ENCODE measurements at regions not wholly inside any gene's neighbourhood (a gene's known extent, or its start where the extent isn't known, plus 50 kb on each side); places are given as distances from the start of the nearest gene placed in this dataset.

DNA sequence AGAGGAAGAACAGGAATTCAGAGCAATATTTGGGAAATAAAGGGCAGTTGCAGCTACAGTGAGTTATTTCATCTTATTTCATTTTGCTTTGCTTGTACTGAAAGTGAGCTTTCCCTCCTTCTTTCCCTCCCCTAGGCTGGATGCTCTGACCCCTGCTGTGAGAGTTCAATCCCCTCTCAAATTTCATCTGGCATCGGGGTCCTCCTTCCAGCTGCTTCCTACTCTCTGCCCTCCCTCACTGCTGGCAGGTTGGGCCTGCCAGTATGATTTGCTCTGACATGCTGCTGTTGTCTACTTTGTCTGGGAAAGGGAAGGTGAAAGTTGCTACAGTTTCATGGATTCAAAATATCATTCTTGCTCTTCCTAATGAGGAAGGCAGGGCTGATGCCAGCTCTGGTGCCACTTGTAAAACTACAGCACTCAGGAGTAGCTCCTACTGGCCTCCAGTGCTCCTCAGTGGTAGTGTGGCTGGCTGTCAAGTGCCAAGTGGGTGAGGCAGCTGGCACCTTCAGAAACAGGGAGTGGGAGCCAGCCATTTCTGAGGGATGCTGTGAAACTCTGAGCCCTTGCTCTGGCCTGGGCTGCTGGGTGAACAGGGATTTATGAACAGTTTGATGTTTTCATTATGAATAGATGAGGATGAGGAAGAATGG lies 408.6 kb downstream of the HAPSTR1 start:
- H3K4me3 Mint-ChIP-seq = no peak overlapping the region
- H3K36me3 Mint-ChIP-seq = no peaks in the 10 kb centered on the region
- DNase-seq = no peak
- H3K4me1 Mint-ChIP-seq = no peaks in the 10 kb centered on the region
- peaks cover 0 to 6% (median 5%) of the 10 kb centered on the region in 3 donors for H3K27me3 Mint-ChIP-seq (ENCODE audit: low read depth in 3 of 3)
- H3K9me3 Mint-ChIP-seq = peaks cover 0 to 6% (median 0%) of the 10 kb centered on the region in 6 donors
- no peak overlapping the region for H3K27ac Mint-ChIP-seq

DNA sequence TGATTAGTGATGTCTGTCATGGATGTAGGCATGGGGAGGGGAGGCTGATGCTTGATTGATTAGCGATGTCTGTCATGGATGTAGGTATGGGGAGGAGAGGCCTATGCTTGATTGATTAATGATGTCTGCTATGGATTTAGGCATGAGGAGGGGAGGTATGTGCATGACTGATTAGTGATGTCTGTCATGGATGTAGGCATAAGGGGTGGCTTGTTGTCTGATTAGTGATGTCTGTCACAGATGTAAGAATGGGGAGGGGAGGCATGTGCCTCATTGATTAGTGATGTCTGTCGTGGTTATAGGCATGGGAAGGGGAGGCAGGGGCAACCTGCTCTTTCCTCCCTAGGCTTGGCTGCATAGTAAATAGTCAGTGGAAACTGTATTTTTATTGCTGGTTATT lies 409.4 kb downstream of the HAPSTR1 start:
- no peak overlapping the region for H3K27ac Mint-ChIP-seq
- DNase-seq = no peak
- H3K36me3 Mint-ChIP-seq = no peaks in the 10 kb centered on the region
- peaks cover 0 to 4% (median 0%) of the 10 kb centered on the region in 6 donors for H3K9me3 Mint-ChIP-seq
- no peak overlapping the region for H3K4me3 Mint-ChIP-seq
- no peaks in the 10 kb centered on the region for H3K4me1 Mint-ChIP-seq
- peaks cover 0 to 5% (median 4%) of the 10 kb centered on the region in 3 donors for H3K27me3 Mint-ChIP-seq (ENCODE audit: low read depth in 3 of 3)

DNA sequence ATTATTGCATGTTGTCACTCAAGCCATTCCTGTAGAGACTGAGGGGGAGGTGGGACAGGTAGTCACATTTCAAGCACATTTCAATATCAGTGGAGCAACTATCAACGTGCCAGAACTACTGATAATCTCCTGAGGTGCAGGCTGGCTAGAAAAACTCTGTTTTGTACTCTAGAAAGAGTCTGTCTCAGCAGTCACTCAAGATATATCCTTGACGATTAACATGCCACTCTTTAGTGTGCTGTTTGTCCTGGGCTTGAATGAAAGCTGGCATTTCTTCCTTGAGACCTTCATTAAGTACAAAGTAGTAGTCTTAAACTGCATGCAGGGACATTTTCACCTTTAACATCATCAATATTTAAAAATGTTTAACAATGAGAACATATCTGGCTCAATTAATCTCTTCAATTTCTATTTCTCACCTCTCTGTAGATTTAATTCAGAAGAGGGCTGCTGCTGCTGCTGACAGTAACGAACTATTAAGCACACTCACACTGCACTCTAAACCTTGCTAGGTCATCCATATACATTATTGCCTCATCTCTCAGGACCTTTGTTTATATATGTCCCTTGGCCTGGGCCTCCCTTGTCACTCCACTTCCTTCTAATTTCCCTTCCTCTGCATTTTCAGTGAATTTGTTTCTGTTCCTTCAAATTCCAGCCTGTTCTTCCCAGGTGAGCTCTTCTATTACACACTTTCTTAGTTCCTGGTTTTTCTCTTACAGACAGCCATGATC lies 412.0 kb downstream of the HAPSTR1 start:
- Mint-ChIP-seq H3K4me3 (no peak overlapping the region), H3K27me3 (ENCODE audit: low read depth in 3 of 3) (peaks cover 0 to 4% (median 2%) of the 10 kb centered on the region in 3 donors), H3K4me1 (no peaks in the 10 kb centered on the region), H3K27ac (no peak overlapping the region), H3K9me3 (peaks cover 0 to 4% (median 0%) of the 10 kb centered on the region in 6 donors), H3K36me3 (no peaks in the 10 kb centered on the region)
- no peak for DNase-seq

DNA sequence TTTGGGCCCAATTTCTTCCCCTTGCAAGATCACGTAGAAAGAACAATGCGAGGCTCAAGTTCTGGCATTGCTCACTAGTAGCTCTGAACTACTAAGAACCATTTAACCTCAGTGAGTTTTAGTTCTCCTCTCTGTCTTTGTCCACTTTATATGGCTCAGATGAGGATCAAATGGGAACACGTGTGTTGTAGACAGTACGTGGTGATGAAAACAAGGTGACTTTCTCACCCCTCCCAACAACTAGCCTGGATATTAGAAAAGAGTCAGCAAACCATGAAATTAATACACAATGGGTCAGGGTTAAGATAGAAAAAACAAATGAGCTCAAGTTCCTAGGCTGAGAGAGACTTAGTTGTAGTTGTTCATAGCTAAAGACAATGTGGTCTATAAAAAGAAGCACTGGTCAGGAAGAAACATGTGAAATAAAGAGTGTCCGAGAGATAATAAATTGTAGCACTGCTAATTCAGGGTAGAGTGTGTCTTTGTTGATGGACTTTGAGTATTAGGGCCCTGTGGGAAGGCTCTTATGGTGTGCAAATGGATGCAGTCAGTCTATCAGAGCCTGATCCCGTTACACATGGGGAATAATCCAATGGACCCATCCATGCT lies 417.0 kb downstream of the HAPSTR1 start:
- Mint-ChIP-seq H3K27me3 (ENCODE audit: low read depth in 3 of 3) (peaks cover 0 to 1% (median 0%) of the 10 kb centered on the region in 3 donors), H3K4me1 (no peaks in the 10 kb centered on the region), H3K9me3 (peaks cover 0 to 3% (median 0%) of the 10 kb centered on the region in 6 donors), H3K4me3 (no peak overlapping the region), H3K36me3 (no peaks in the 10 kb centered on the region), H3K27ac (no peak overlapping the region)
- no peak for DNase-seq

DNA sequence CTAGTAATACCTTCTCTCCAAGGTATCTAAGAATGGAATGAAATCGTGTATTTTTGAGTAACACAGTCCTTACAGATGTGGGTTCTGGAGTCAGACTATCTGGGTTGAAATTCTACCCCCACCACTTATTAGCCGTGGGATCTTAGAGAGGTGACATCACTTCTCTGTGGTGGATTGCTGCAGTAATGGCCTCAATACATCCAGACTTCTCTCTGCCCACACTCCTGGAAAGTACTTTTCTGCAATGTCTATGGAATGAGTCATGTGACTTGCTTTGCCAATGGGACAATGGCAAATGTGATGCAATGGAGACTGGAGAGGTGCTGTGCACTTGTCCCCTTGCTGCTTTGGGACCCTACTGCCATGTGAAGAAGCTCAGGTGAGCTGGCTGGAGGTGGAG lies 418.2 kb downstream of the HAPSTR1 start:
- no peak for DNase-seq
- Mint-ChIP-seq H3K27me3 (ENCODE audit: low read depth in 3 of 3) (peaks cover 0 to 1% (median 0%) of the 10 kb centered on the region in 3 donors), H3K27ac (no peak overlapping the region), H3K4me1 (no peaks in the 10 kb centered on the region), H3K36me3 (no peaks in the 10 kb centered on the region), H3K4me3 (no peak overlapping the region), H3K9me3 (peaks cover 0 to 3% (median 0%) of the 10 kb centered on the region in 6 donors)

DNA sequence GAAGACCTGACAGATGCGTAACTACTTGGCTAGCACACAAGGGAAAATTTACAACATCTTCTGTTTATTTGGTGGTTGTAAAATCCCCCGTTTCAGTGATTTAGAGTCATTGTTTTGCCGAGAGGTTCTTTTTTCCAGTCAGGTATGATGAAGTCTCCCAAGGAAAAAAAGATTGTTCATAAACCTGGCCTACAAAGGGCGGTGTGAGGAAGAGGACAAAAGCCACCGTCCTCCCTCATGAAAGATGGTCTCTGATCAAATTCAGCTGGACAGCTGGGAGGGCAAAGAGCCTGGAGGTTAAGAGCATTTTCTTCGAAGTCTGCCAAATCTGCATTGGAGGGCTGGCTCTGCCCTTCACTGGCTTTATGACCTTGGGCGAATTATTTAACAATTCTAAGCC lies 419.9 kb downstream of the HAPSTR1 start:
- Mint-ChIP-seq H3K27ac (no peak overlapping the region), H3K4me3 (no peak overlapping the region), H3K27me3 (ENCODE audit: low read depth in 3 of 3) (peaks cover 0 to 4% (median 0%) of the 10 kb centered on the region in 3 donors), H3K4me1 (no peaks in the 10 kb centered on the region), H3K9me3 (peaks cover 0 to 3% (median 0%) of the 10 kb centered on the region in 6 donors), H3K36me3 (no peaks in the 10 kb centered on the region)
- DNase-seq = no peak

DNA sequence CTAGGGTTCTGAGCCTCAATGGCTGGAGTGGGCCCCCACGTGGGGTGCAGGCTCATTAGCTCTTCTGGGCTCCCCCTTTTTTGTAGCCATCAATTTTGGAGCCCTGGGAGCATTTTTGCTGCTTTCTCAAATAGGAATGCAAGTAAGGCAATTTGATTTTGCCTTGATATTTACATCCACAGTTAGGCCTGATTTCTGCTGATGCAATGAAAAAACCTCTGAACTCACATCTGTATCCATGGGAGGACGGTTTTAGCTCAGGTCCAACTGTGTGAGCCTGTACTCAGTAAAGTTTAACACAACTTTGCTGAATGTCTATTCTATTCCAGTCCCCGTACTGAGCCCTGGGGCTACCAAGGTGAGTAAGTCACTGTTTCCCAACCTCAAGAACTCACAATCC lies 425.0 kb downstream of the HAPSTR1 start:
- Mint-ChIP-seq H3K36me3 (no peaks in the 10 kb centered on the region), H3K27ac (no peak overlapping the region), H3K4me1 (no peaks in the 10 kb centered on the region), H3K27me3 (ENCODE audit: low read depth in 3 of 3) (peaks cover 0 to 3% (median 0%) of the 10 kb centered on the region in 3 donors), H3K9me3 (peaks cover 0 to 4% (median 0%) of the 10 kb centered on the region in 6 donors), H3K4me3 (no peak overlapping the region)
- no peak for DNase-seq

DNA sequence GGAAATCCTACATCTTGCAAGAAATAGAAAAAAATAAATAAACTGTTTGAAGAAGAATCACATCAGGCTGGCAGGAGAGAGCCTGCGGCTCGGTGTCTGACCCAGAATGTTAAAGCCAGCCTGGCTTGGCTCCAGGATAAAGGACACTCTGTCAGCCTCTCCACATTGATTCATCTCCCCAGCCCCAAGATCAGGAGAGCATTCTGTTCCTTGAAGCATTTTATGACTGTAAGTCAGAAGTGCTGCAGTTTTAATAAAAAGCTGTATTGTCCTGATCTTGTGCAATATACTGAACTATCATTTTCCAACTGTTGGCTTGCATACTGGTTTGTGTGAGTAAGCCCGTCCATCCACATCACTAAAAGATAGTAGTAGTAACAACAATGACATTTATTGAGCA lies 426.6 kb downstream of the HAPSTR1 start:
- no peak for DNase-seq
- Mint-ChIP-seq H3K4me3 (no peak overlapping the region), H3K9me3 (peaks cover 0 to 4% (median 0%) of the 10 kb centered on the region in 6 donors), H3K27me3 (ENCODE audit: low read depth in 3 of 3) (peaks cover 0 to 3% (median 0%) of the 10 kb centered on the region in 3 donors), H3K4me1 (no peaks in the 10 kb centered on the region), H3K27ac (no peak overlapping the region), H3K36me3 (no peaks in the 10 kb centered on the region)

DNA sequence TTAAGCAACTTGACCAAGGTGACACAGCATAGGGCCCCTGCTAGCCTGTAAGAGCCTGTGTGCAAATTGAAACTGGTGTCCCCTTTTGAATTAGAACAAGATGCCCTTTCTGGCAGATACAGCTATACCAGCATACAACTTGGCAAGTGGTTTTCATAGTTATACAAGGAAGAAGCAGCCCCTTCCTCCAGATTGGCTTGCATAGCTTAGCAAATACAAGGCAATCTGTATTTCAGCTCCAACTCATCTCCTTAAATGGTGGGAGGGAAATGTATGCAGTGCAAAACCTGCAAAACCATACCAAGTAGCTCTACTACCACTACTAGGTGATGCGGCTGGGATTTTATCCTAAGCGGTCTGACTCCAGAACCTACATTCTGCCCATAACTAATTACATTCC lies 427.1 kb downstream of the HAPSTR1 start:
- Mint-ChIP-seq H3K9me3 (peaks cover 0 to 3% (median 0%) of the 10 kb centered on the region in 6 donors), H3K4me1 (no peaks in the 10 kb centered on the region), H3K4me3 (no peak overlapping the region), H3K36me3 (no peaks in the 10 kb centered on the region), H3K27ac (no peak overlapping the region), H3K27me3 (ENCODE audit: low read depth in 3 of 3) (peaks cover 0 to 3% (median 0%) of the 10 kb centered on the region in 3 donors)
- DNase-seq = no peak

DNA sequence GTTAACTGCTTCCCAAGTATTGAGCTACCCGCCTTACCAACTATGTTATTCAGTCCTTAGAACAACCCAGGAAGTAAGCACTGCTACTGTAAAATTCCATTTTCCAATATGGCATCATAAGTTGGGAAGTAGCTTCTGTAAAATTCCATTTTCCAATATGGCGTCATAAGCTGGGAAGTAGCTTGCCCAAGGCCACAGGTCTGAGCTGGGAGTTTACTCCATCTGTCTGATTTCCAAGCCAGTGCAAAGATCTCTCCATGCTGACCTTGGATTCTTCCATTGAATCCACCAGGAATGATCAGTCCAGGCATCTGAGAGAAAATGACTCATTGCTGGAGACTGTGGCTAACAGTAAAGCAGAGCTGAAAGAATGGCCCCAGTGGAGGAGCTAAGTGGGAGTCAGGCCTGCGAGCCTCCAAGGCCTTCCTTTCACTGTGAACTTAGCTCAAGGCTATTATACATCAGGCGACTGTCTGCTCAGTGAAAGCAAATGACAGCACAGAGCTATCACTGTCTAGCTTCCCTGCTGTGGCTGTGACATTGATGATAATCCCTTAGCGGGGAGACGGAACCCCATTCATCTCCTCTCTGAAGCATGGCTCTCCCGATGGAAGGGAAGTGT lies 430.4 kb downstream of the HAPSTR1 start:
- H3K27me3 Mint-ChIP-seq (ENCODE audit: low read depth in 3 of 3) = peaks cover 0 to 1% (median 0%) of the 10 kb centered on the region in 3 donors
- no peak overlapping the region for H3K27ac Mint-ChIP-seq
- peaks cover 0 to 3% (median 0%) of the 10 kb centered on the region in 3 donors for H3K36me3 Mint-ChIP-seq
- peaks cover 0 to 4% (median 1%) of the 10 kb centered on the region in 6 donors for H3K9me3 Mint-ChIP-seq
- no peaks in the 10 kb centered on the region for H3K4me1 Mint-ChIP-seq
- no peak overlapping the region for H3K4me3 Mint-ChIP-seq
- DNase-seq = no peak

DNA sequence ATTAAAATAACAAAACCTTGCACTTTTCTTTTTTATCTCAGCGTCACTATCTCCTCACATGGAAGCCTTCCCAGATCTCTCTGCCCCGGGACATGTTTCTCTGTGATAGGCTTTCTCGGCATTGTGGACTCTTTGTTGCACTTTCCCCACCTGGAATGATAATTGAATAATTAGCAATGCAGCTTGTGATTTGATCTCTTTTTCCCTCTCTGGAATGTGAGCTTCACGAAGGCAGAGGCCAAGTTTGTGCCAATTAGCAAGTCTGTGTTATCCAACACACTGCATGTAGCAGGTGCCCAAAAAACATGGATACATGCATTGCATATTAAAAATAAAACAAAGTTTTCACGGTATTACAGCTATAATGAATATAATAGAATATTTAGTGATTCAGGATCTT lies 431.2 kb downstream of the HAPSTR1 start:
- no peak for DNase-seq
- Mint-ChIP-seq H3K36me3 (peaks cover 0 to 3% (median 0%) of the 10 kb centered on the region in 3 donors), H3K27me3 (ENCODE audit: low read depth in 3 of 3) (peaks cover 0 to 3% (median 0%) of the 10 kb centered on the region in 3 donors), H3K27ac (no peak overlapping the region), H3K4me1 (no peaks in the 10 kb centered on the region), H3K4me3 (no peak overlapping the region), H3K9me3 (peaks cover 0 to 4% (median 0%) of the 10 kb centered on the region in 6 donors)

DNA sequence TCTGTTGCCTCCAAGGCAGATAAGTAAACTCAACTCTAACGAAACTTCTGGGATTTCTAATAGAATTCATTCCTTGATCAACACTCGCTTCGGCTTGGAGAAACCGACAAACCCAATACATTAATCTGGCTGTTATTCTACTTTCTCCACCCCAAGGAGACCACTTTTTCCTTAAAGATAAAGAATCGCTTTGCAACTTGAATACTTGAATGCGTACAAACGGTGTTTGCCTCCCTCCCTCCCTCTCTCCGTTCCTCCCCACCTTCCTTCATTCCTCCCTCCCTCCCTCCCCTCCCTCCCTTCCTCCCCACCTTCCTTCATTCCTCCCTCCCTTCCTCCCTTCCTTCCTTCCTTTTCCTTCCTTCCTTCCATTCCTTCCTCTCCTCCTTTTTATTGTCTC lies 432.6 kb downstream of the HAPSTR1 start:
- no peaks in the 10 kb centered on the region for H3K4me1 Mint-ChIP-seq
- peaks cover 0 to 3% (median 0%) of the 10 kb centered on the region in 3 donors for H3K27me3 Mint-ChIP-seq (ENCODE audit: low read depth in 3 of 3)
- H3K36me3 Mint-ChIP-seq = peaks cover 0 to 3% (median 0%) of the 10 kb centered on the region in 3 donors
- no peak overlapping the region for H3K27ac Mint-ChIP-seq
- no peak overlapping the region for H3K4me3 Mint-ChIP-seq
- no peak for DNase-seq
- H3K9me3 Mint-ChIP-seq = peaks cover 0 to 4% (median 0%) of the 10 kb centered on the region in 6 donors

DNA sequence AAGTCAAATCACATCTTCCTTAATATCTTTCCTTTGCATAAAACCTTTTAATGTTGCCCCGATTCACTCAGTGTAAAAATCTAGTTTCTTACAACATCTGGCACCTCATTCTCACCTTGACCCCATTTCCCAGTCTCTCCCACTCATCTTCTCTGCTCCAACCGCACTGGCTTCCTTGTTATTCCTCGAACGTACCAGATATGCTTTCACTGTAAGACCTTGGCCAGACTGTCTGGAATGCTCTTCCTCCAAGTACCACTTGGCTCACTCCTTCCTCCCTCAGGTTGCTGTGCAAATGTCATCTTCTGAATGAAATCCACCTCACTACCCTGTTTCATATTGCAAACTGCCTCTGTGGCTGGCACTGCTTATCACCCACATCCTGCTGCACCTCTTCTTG lies 433.6 kb downstream of the HAPSTR1 start:
- no peaks in the 10 kb centered on the region for H3K4me1 Mint-ChIP-seq
- no peak overlapping the region for H3K4me3 Mint-ChIP-seq
- peaks cover 0 to 4% (median 0%) of the 10 kb centered on the region in 6 donors for H3K9me3 Mint-ChIP-seq
- no peak for DNase-seq
- H3K27me3 Mint-ChIP-seq (ENCODE audit: low read depth in 3 of 3) = peaks cover 0 to 3% (median 0%) of the 10 kb centered on the region in 3 donors
- peaks cover 0 to 3% (median 0%) of the 10 kb centered on the region in 3 donors for H3K36me3 Mint-ChIP-seq
- no peak overlapping the region for H3K27ac Mint-ChIP-seq

DNA sequence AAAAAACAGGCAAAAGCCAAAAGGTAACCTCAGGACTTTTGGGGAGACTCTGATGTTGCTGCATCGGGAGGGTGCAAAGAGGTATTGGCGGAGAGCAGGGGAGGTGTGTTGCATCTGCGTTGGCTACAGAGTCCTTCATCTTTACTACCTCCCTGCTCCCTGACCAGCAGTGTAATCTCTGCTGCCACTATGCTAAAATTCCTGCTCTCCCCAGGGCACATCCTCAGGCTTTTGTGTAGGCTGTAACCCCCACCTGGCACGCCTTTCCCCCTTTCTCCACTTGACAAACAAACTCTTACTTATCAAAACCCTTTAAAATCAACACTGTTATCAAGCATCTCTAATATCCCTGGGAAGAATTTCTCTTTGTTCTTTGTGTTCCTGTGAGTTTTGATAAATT lies 435.3 kb downstream of the HAPSTR1 start:
- Mint-ChIP-seq H3K4me1 (no peaks in the 10 kb centered on the region), H3K9me3 (peaks cover 0 to 5% (median 1%) of the 10 kb centered on the region in 6 donors), H3K4me3 (no peak overlapping the region), H3K27ac (no peak overlapping the region), H3K36me3 (peaks cover 0 to 3% (median 0%) of the 10 kb centered on the region in 3 donors), H3K27me3 (ENCODE audit: low read depth in 3 of 3) (peaks cover 0 to 3% (median 2%) of the 10 kb centered on the region in 3 donors)
- DNase-seq = no peak

All from immature natural killer cell (primary cell).